Lung (tissue), 11 donors: ENCODE measurements at regions not wholly inside any gene's neighbourhood (a gene's known extent, or its start where the extent isn't known, plus 50 kb on each side); places are given as distances from the start of the nearest gene placed in this dataset.

Source experiments
- ATAC-seq: fragments of 200-7000 bp; cut with Tn5 transposase; one replicate; pipeline ENCODE4 v1.9.1; 2020; ENCODE audit warnings: moderate number of reproducible peaks; ENCODE audit not compliant: insufficient read depth, low FRiP score
- DNase-seq, 3 donors: peaks; one replicate each; pipeline ENCODE4 v3.0.0-alpha.2; 2013 to 2017
- H3K27ac ChIP-seq, 2 donors: one replicate each; pipeline ENCODE4 v1.5.1; 2013; ENCODE audit warnings: mild to moderate bottlenecking in 2 of 2, moderate library complexity in 2 of 2, control low read depth in 1 of 2, inconsistent platforms in 1 of 2, low read depth in 1 of 2, low read length in 1 of 2
- H3K27me3 ChIP-seq, 3 donors: one replicate each; pipeline ENCODE4 v1.5.1; 2013; ENCODE audit warnings: low read length in 2 of 3; ENCODE audit not compliant: control insufficient read depth in 3 of 3, insufficient read depth in 3 of 3
- H3K36me3 ChIP-seq, 4 donors: one replicate each; pipeline ENCODE4 v1.5.1; 2013; ENCODE audit warnings: low read length in 4 of 4, mild to moderate bottlenecking in 1 of 4, moderate library complexity in 1 of 4; ENCODE audit not compliant: control insufficient read depth in 4 of 4, insufficient read depth in 4 of 4
- H3K4me1 ChIP-seq, 5 donors: one replicate each; pipeline ENCODE4 v1.5.1; 2013; ENCODE audit warnings: low read length in 5 of 5, mild to moderate bottlenecking in 2 of 5, moderate library complexity in 1 of 5; ENCODE audit not compliant: control insufficient read depth in 5 of 5, insufficient read depth in 5 of 5
- H3K4me3 ChIP-seq: one replicate; pipeline ENCODE4 v1.5.1; 2013; ENCODE audit warnings: mild to moderate bottlenecking, control low read depth, moderate library complexity
- H3K9ac ChIP-seq, 2 donors: one replicate each; pipeline ENCODE4 v1.5.1; 2013; ENCODE audit warnings: low read length in 2 of 2, control low read depth in 1 of 2; ENCODE audit not compliant: insufficient read depth in 1 of 2
- H3K9me3 ChIP-seq, 4 donors: one replicate each; pipeline ENCODE4 v1.5.1; 2013; ENCODE audit warnings: low read length in 3 of 4, mild to moderate bottlenecking in 1 of 4, moderate library complexity in 1 of 4; ENCODE audit not compliant: control insufficient read depth in 4 of 4, insufficient read depth in 3 of 4
- WGBS, 2 donors: extraction: QIAGEN DNeasy Blood & Tissue Kit; methylation state at CpG; one replicate each; pipeline ENCODE4 v1.1.7; 2013; 5-methylcytosine and 5-hydroxymethylcytosine counted together
- TF ChIP-seq, protein P1 (sequence below): IDR thresholded peaks from 2 replicates; pipeline ENCODE4 v1.5.1; 2012; ENCODE audit warnings: mild to moderate bottlenecking; ENCODE audit errors: control extremely low read depth, extremely low read depth
- donor health status: control.
- donor health status: control.
- donor health status: Bipolar disorder and iron deficiency.
- donor health status: healthy.
- donor health status: DM: yes; HTN: yes; CAD: no.

DNA sequence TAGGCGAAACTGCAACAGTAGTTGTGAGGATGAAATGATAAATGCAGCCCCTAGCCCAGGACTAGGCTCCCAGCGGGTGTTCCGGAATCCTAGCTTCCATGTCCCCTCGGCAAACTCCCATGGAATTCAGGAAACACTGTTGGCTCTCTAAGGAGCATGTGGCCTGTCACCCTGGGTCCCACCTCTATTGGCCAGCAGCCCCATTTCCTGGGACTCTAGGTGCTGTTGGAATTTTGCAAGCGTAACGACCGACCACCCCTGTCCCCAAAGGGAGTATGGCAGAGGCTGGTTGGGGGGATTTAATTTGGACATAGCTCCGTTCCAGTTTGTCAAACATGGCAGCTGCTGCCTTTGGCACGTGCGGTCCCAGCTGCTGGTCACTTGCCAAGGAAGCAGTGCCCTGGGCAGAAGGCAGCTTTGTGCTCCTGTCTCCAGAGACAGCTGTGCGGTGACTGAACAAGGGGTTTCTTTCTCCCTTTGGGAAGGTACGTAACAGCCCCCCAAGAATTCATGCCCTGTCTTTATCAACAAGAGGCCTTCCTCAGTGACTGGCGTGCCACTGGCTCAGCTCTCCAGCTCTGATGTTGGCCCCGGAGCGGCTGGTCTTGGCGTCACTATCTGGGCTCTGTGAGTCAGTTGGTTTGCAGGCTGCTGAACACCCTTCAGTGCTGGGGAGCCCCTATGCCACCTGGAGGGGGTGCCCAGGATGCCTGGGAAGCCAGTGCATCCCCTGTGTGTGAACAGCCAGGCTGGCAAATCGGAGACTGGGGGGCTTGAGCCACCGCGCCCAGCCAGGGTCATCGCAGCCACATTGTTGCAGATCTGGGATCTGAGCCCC lies 235.2 kb upstream of the TNRC6C start:
- no peak overlapping the region for H3K27ac ChIP-seq
- DNase-seq: no peak
- no peak overlapping the region for H3K4me3 ChIP-seq
- TF ChIP-seq, protein P1, sequence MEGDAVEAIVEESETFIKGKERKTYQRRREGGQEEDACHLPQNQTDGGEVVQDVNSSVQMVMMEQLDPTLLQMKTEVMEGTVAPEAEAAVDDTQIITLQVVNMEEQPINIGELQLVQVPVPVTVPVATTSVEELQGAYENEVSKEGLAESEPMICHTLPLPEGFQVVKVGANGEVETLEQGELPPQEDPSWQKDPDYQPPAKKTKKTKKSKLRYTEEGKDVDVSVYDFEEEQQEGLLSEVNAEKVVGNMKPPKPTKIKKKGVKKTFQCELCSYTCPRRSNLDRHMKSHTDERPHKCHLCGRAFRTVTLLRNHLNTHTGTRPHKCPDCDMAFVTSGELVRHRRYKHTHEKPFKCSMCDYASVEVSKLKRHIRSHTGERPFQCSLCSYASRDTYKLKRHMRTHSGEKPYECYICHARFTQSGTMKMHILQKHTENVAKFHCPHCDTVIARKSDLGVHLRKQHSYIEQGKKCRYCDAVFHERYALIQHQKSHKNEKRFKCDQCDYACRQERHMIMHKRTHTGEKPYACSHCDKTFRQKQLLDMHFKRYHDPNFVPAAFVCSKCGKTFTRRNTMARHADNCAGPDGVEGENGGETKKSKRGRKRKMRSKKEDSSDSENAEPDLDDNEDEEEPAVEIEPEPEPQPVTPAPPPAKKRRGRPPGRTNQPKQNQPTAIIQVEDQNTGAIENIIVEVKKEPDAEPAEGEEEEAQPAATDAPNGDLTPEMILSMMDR: no peak
- no peaks in the 10 kb centered on the region for H3K27me3 ChIP-seq
- 93 to 94% methylated on average over 20 of the region's 20 CpGs for WGBS, 2 donors
- no peak for ATAC-seq
- no peaks in the 10 kb centered on the region for H3K9me3 ChIP-seq
- no peaks in the 10 kb centered on the region for H3K4me1 ChIP-seq
- H3K9ac ChIP-seq: no peak overlapping the region
- no peaks in the 10 kb centered on the region for H3K36me3 ChIP-seq

DNA sequence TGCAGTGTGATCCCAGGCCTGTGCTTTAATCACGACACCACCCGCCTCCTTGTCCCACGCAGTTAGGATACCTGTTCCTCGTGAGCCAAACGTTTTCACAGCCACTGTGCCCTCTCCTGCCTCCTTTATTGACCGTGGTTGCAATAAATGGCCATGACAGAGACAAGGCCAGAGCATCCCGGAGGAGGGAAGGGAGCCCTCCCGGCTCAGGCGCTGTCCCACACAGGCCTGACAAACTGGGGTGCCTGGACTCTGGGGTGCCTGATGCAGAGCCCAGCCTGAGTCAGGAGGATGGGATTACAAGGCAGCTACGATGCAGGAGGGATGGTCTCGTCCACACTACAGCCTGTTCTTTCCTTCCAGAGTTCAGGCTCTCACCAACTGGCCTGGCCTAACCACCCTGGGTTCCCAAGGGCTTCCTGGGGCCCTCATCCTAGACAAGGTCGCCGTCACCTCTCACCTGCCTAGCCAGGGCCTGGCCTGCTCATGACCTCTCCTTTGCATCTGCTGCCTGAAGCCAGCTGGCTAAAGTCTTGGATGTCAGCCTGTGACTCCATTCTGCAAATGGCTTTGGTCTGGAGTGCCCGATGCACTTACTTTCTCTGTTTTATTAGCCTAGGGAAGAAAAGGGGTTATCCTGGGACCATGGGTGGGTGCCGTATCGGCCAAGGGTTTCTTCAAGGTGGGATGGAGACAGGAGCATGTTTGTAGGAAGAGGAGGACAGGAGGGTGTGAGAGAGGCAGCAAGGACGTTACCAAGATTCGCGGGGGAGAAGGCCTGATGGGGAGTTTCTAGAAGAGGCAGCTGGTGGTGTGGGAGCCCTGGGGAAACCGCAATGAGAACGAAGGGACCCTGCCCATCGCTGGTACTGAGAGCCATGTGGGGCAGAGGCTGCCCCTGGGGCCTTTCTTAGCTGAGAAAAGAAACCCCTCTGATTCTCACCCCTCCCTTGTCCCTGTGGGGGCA lies 234.3 kb upstream of the TNRC6C start:
- TF ChIP-seq, protein P1: no peak
- H3K9me3 ChIP-seq: no peaks in the 10 kb centered on the region
- H3K4me3 ChIP-seq: no peak overlapping the region
- no peaks in the 10 kb centered on the region for H3K27me3 ChIP-seq
- 90 to 93% methylated on average over 22 of the region's 22 CpGs for WGBS, 2 donors
- ATAC-seq (no peak), DNase-seq (no peak)
- no peak overlapping the region for H3K27ac ChIP-seq
- H3K36me3 ChIP-seq: no peaks in the 10 kb centered on the region
- no peaks in the 10 kb centered on the region for H3K4me1 ChIP-seq
- no peak overlapping the region for H3K9ac ChIP-seq

DNA sequence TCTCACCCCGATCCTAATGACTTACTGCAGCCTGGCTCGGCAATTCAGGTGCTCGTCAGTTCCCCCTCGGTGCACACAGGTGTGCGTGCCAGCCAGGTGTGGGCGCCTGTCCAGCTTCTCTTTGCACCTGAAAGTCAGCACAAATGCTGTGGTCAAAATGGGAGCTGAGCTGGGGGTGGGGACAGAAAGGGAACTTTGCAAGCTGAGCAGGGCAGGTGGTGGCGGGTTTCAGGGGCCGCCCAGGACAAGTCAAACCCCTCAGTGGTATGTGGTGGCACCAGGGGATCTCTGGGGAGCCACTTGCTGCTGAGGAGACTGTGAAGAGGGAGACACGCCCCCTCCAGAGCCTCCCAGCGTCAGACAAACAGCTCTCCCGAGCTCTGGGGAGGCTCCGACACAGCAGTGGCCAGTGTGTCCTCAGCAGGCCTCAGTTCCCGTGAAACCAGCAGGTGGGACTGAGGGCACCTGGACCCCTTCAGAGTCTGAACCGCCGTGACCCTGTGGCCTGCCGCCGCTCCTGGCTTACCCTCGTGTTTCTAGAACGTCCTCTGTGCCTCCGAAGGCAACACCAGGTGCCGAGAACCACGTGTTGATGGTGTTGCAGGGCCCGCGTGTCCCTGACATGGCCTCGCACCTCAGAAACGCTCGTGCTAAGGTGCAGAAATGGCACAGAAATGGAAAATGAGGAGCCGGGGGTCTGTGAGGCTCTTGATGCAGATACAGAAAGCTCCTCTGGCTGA lies 233.5 kb upstream of the TNRC6C start:
- ATAC-seq (no peak), DNase-seq (peak in 1 of 3 donors; percentile 38)
- WGBS, 2 donors: 78 to 93% methylated on average over 27 to 28 of the region's 28 CpGs
- H3K4me3 ChIP-seq: no peak overlapping the region
- no peaks in the 10 kb centered on the region for H3K27me3 ChIP-seq
- H3K36me3 ChIP-seq: no peaks in the 10 kb centered on the region
- TF ChIP-seq, protein P1: no peak
- H3K9me3 ChIP-seq: no peaks in the 10 kb centered on the region
- no peak overlapping the region for H3K9ac ChIP-seq
- H3K27ac ChIP-seq: no peak overlapping the region
- H3K4me1 ChIP-seq: no peaks in the 10 kb centered on the region
